GM12892 (cell line): ENCODE measurements at regions not wholly inside any gene's neighbourhood (a gene's known extent, or its start where the extent isn't known, plus 50 kb on each side); places are given as distances from the start of the nearest gene placed in this dataset.

ENCODE experiments used
- DNase-seq: peaks from one replicate; pipeline ENCODE4 v3.0.0; 2011; ENCODE audit not compliant: insufficient read length
- FAIRE-seq: peaks from 2 replicates; lab custom pipeline; 2011; peaks lifted over from hg19 to GRCh38; lab: Jason Lieb, UNC
- POLR2A ChIP-seq: IDR thresholded peaks from 2 replicates; pipeline ENCODE4 v1.6.1; 2011; ENCODE audit warnings: low read depth, low read length, control low read depth
- POLR2AphosphoS5 ChIP-seq: IDR thresholded peaks from 2 replicates; pipeline ENCODE4 v1.6.1; 2011; ENCODE audit warnings: low read depth, low read length, control low read depth
- TAF1 ChIP-seq: IDR thresholded peaks from 2 replicates; pipeline ENCODE4 v1.6.1; 2011; ENCODE audit warnings: low read depth, mild to moderate bottlenecking, control low read depth, low read length, borderline replicate concordance

GRCh38 chr13:68888832-68889231 lies 1218.8 kb upstream of the ATXN8OS start:
- no peak for TF ChIP-seq TAF1
- no peak for TF ChIP-seq POLR2A
- FAIRE-seq (no peak), DNase-seq (no peak)

- TF ChIP-seq TAF1: no peak
- no peak for FAIRE-seq
Measured at GRCh38 chr13:68872338-68872737, 1235.3 kb upstream of the ATXN8OS start.

GRCh38 chr13:68851026-68851425 lies 1256.6 kb upstream of the ATXN8OS start:
- no peak for FAIRE-seq
- no peak for TF ChIP-seq TAF1
- TF ChIP-seq POLR2AphosphoS5: no peak
- TF ChIP-seq POLR2A: no peak
- DNase-seq: no peak

More at GRCh38 chr13:68872338-68872737, 1235.3 kb upstream of the ATXN8OS start:
- no peak for DNase-seq

- FAIRE-seq: no peak
Measured at GRCh38 chr13:68850160-68850559, 1257.5 kb upstream of the ATXN8OS start.

GRCh38 chr13:68846663-68847062 lies 1261.0 kb upstream of the ATXN8OS start:
- TF ChIP-seq TAF1 (no peak), POLR2AphosphoS5 (no peak), POLR2A (no peak)
- DNase-seq (no peak), FAIRE-seq (no peak)

More at GRCh38 chr13:68850160-68850559, 1257.5 kb upstream of the ATXN8OS start:
- TF ChIP-seq TAF1 (no peak), POLR2A (no peak), POLR2AphosphoS5 (no peak)
- no peak for DNase-seq

- FAIRE-seq: no peak
- no peak for DNase-seq
- TF ChIP-seq TAF1 (no peak), POLR2AphosphoS5 (no peak), POLR2A (no peak)
Measured at GRCh38 chr13:68834375-68834774, 1273.3 kb upstream of the ATXN8OS start.

GRCh38 chr13:68816715-68817114 lies 1290.9 kb upstream of the ATXN8OS start:
- no peak for TF ChIP-seq POLR2A
- no peak for TF ChIP-seq POLR2AphosphoS5
- TF ChIP-seq TAF1: no peak
- FAIRE-seq: no peak

GRCh38 chr13:68813180-68813796 lies 1294.3 kb upstream of the ATXN8OS start:
- DNase-seq: no peak
- no peak for FAIRE-seq
- no peak for TF ChIP-seq TAF1
- TF ChIP-seq POLR2A: no peak
- TF ChIP-seq POLR2AphosphoS5: no peak

More at GRCh38 chr13:68816715-68817114, 1290.9 kb upstream of the ATXN8OS start:
- DNase-seq: no peak

GRCh38 chr13:68810660-68811059 lies 1297.0 kb upstream of the ATXN8OS start:
- FAIRE-seq (no peak), DNase-seq (no peak)
- no peak for TF ChIP-seq TAF1
- TF ChIP-seq POLR2AphosphoS5: no peak
- no peak for TF ChIP-seq POLR2A

- TF ChIP-seq POLR2AphosphoS5 (no peak), TAF1 (no peak), POLR2A (no peak)
- FAIRE-seq (no peak), DNase-seq (no peak)
Measured at GRCh38 chr13:68808456-68808855, 1299.2 kb upstream of the ATXN8OS start.

- FAIRE-seq: no peak
- no peak for TF ChIP-seq POLR2A
- TF ChIP-seq TAF1: no peak
- no peak for TF ChIP-seq POLR2AphosphoS5
- no peak for DNase-seq
Measured at GRCh38 chr13:68806125-68806524, 1301.5 kb upstream of the ATXN8OS start.

- FAIRE-seq (no peak), DNase-seq (no peak)
- TF ChIP-seq TAF1: no peak
- no peak for TF ChIP-seq POLR2A
- no peak for TF ChIP-seq POLR2AphosphoS5
Measured at GRCh38 chr13:68784275-68784674, 1323.4 kb upstream of the ATXN8OS start.
